WTC11 (cell line): ENCODE measurements at regions not wholly inside any gene's neighbourhood (a gene's known extent, or its start where the extent isn't known, plus 50 kb on each side); places are given as distances from the start of the nearest gene placed in this dataset.
"Not testable (repeated sequence)": the region's sequence is repeated elsewhere in the genome, so short reads cannot be mapped to it uniquely, and the experiment has no call there.

ENCODE experiments used
- ATAC-seq: fragments of 200-7000 bp; cut with Tn5 transposase; 2 replicates; pipeline ENCODE4 v1.10.0; 2021; ENCODE audit warnings: mild to moderate bottlenecking, moderate library complexity
- CTCF ChIA-PET: fragments of 300-600 bp; sonication (Branson Sonifier 250); formaldehyde crosslinking; loops from one replicate; lab custom pipeline; 2021; ENCODE audit warnings: antibody characterized with exemption; lab: Charles Lee
- POLR2A ChIA-PET: fragments of 350-600 bp; sonication (Branson Sonifier 250); formaldehyde crosslinking; loops from one replicate; lab custom pipeline; 2021; ENCODE audit warnings: antibody characterized with exemption; lab: Charles Lee
- DNase-seq: peaks from one replicate; pipeline ENCODE4 v3.0.0; 2021; ENCODE audit warnings: low spot score
- H3K27ac Mint-ChIP-seq: 2 replicates; pipeline ENCODE4 v1.8.0; 2021; ENCODE audit warnings: mixed read lengths
- H3K27me3 Mint-ChIP-seq: 2 replicates; pipeline ENCODE4 v1.8.0; 2021; ENCODE audit warnings: low read depth, mild to moderate bottlenecking, moderate library complexity, mixed read lengths
- H3K36me3 Mint-ChIP-seq: 2 replicates; pipeline ENCODE4 v1.8.0; 2021; ENCODE audit warnings: mixed read lengths
- H3K4me1 Mint-ChIP-seq: 2 replicates; pipeline ENCODE4 v1.8.0; 2022; ENCODE audit warnings: mixed read lengths
- H3K4me3 Mint-ChIP-seq: 2 replicates; pipeline ENCODE4 v1.8.0; 2021; ENCODE audit warnings: mild to moderate bottlenecking, moderate library complexity, mixed read lengths
- H3K9me3 Mint-ChIP-seq: 2 replicates; pipeline ENCODE4 v1.8.0; 2021; ENCODE audit warnings: mixed read lengths
- ATF6 ChIP-seq: sonication (generic); formaldehyde crosslinking; IDR thresholded peaks from 2 replicates; pipeline ENCODE4 v1.8.1; 2023; ENCODE audit warnings: mild to moderate bottlenecking, missing genetic modification reagents
- CDX4 ChIP-seq: fragments of 250-450 bp; sonication (Bioruptor Pico); IDR thresholded peaks from 2 replicates; pipeline ENCODE4 v1.9.0; 2021; ENCODE audit warnings: moderate library complexity, mild to moderate bottlenecking, inconsistent platforms, borderline replicate concordance
- ETV6 ChIP-seq: sonication (generic); formaldehyde crosslinking; IDR thresholded peaks from 2 replicates; pipeline ENCODE4 v1.8.1; 2022; ENCODE audit warnings: mild to moderate bottlenecking, missing genetic modification reagents
- GTF2I ChIP-seq: fragments of 250-450 bp; sonication (Bioruptor Pico); conservative IDR thresholded peaks from 2 replicates; pipeline ENCODE4 v1.4.0; 2021; ENCODE audit warnings: mild to moderate bottlenecking
- JAZF1 ChIP-seq: fragments of 250-450 bp; sonication (Bioruptor Pico); IDR thresholded peaks from 2 replicates; pipeline ENCODE4 v1.9.0; 2021; ENCODE audit warnings: moderate library complexity, mild to moderate bottlenecking, inconsistent platforms
- NFE2L1 ChIP-seq: sonication (generic); formaldehyde crosslinking; IDR thresholded peaks from 2 replicates; pipeline ENCODE4 v1.8.1; 2023; ENCODE audit warnings: missing genetic modification reagents
- OVOL2 ChIP-seq: fragments of 250-450 bp; sonication (Bioruptor Pico); IDR thresholded peaks from 2 replicates; pipeline ENCODE4 v1.9.0; 2021; ENCODE audit warnings: mild to moderate bottlenecking, borderline replicate concordance
- RORB ChIP-seq: fragments of 250-450 bp; sonication (Bioruptor Pico); IDR thresholded peaks from 2 replicates; pipeline ENCODE4 v1.9.0; 2021; ENCODE audit warnings: mild to moderate bottlenecking
- SMAD3 ChIP-seq: sonication (generic); formaldehyde crosslinking; IDR thresholded peaks from 2 replicates; pipeline ENCODE4 v1.8.0; 2022; ENCODE audit warnings: missing genetic modification reagents, mild to moderate bottlenecking, borderline replicate concordance
- SP1 ChIP-seq: sonication (generic); formaldehyde crosslinking; conservative IDR thresholded peaks from 2 replicates; pipeline ENCODE4 v1.8.1; 2022; ENCODE audit warnings: missing genetic modification reagents
- TCF7 ChIP-seq: sonication (generic); formaldehyde crosslinking; IDR thresholded peaks from 2 replicates; pipeline ENCODE4 v1.8.0; 2022; ENCODE audit warnings: mild to moderate bottlenecking, low read depth, missing genetic modification reagents, moderate library complexity
- ZBTB43 ChIP-seq: sonication (generic); formaldehyde crosslinking; IDR thresholded peaks from 2 replicates; pipeline ENCODE4 v1.8.1; 2023; ENCODE audit warnings: mild to moderate bottlenecking, missing genetic modification reagents
- ZMAT4 ChIP-seq: fragments of 250-450 bp; sonication (Bioruptor Pico); IDR thresholded peaks from 2 replicates; pipeline ENCODE4 v1.9.0; 2021; ENCODE audit warnings: mild to moderate bottlenecking
- ZNF121 ChIP-seq: sonication (generic); formaldehyde crosslinking; IDR thresholded peaks from 2 replicates; pipeline ENCODE4 v1.8.0; 2023; ENCODE audit warnings: missing genetic modification reagents
- ZNF396 ChIP-seq: fragments of 250-450 bp; sonication (Bioruptor Pico); IDR thresholded peaks from 2 replicates; pipeline ENCODE4 v1.8.0; 2021; ENCODE audit warnings: mild to moderate bottlenecking, moderate library complexity, borderline replicate concordance
- ZNF416 ChIP-seq: fragments of 250-450 bp; sonication (Bioruptor Pico); IDR thresholded peaks from 2 replicates; pipeline ENCODE4 v1.9.0; 2021; ENCODE audit warnings: mild to moderate bottlenecking, inconsistent platforms
- ZNF425 ChIP-seq: fragments of 250-450 bp; sonication (Bioruptor Pico); conservative IDR thresholded peaks from 2 replicates; pipeline ENCODE4 v1.9.0; 2021; ENCODE audit warnings: mild to moderate bottlenecking
- ZNF532 ChIP-seq: fragments of 250-450 bp; sonication (Bioruptor Pico); IDR thresholded peaks from 2 replicates; pipeline ENCODE4 v1.9.0; 2021; ENCODE audit warnings: mild to moderate bottlenecking, borderline replicate concordance

GRCh38 chr6:71007298-71007697, 50.4 kb upstream of the B3GAT2 start:
- H3K36me3 Mint-ChIP-seq, POLR2A ChIA-PET, CTCF ChIA-PET, DNase-seq, H3K4me1 Mint-ChIP-seq, H3K27me3 Mint-ChIP-seq, H3K4me3 Mint-ChIP-seq, H3K27ac Mint-ChIP-seq: not testable (repeated sequence)
- peaks cover 42% of the 10 kb centered on the region for H3K9me3 Mint-ChIP-seq
- 0 out of 2 replicates have a peak, but pooled peaks have one; percentile 22 for ATAC-seq

GRCh38 chr6:71011871-71012371, 55.1 kb upstream of the B3GAT2 start:
- no peak overlapping the region for H3K27ac Mint-ChIP-seq
- H3K27me3 Mint-ChIP-seq, result no peaks in the 10 kb centered on the region; the same call in 1 of the 2 replicates
- peaks cover 28% of the 10 kb centered on the region for H3K4me1 Mint-ChIP-seq
- ATAC-seq (no peak), DNase-seq (no peak)
- CTCF ChIA-PET, result interaction anchor here (0.6 to 2.7 kb wide), 18 partner anchors 16 to 791 kb away, joined by 3 to 13 read pairs (median 3); partner anchors contain the start of gene B3GAT2
- POLR2A ChIA-PET, result interaction anchor here (0.7 kb wide), 1 partner anchor 11 kb away, joined by 6 read pairs; no protein-coding TSS in a partner anchor
- H3K9me3 Mint-ChIP-seq, result peaks cover 4% of the 10 kb centered on the region
- TF ChIP-seq ZBTB43 (CRISPR knock-in tag) (no peak), ZNF425 (CRISPR knock-in tag) (no peak), ETV6 (CRISPR knock-in tag) (no peak), JAZF1 (no peak), SP1 (CRISPR knock-in tag) (no peak), ZNF396 (CRISPR knock-in tag) (no peak), ATF6 (CRISPR knock-in tag) (no peak), OVOL2 (no peak), NFE2L1 (CRISPR knock-in tag) (no peak), ZNF532 (CRISPR knock-in tag) (no peak), ZNF416 (CRISPR knock-in tag) (no peak), RORB (no peak), CDX4 (CRISPR knock-in tag) (no peak), ZMAT4 (CRISPR knock-in tag) (no peak), SMAD3 (CRISPR knock-in tag) (no peak), GTF2I (CRISPR knock-in tag) (no peak), TCF7 (no peak), ZNF121 (CRISPR knock-in tag) (no peak)
- H3K36me3 Mint-ChIP-seq, result no peaks in the 10 kb centered on the region
- no peak overlapping the region for H3K4me3 Mint-ChIP-seq
